NB4 (cell line): ENCODE measurements at regions not wholly inside any gene's neighbourhood (a gene's known extent, or its start where the extent isn't known, plus 50 kb on each side); places are given as distances from the start of the nearest gene placed in this dataset.

Source experiments
- POLR2A ChIP-seq: IDR thresholded peaks from 2 replicates; pipeline ENCODE4 v1.6.1; 2011; ENCODE audit warnings: mild to moderate bottlenecking; ENCODE audit not compliant: insufficient read length; ENCODE audit errors: extremely low read depth
- TF ChIP-seq, protein P1 (sequence below): IDR thresholded peaks from one replicate; pipeline ENCODE4 v1.5.1; 2012; ENCODE audit warnings: low read depth, low read length

DNA sequence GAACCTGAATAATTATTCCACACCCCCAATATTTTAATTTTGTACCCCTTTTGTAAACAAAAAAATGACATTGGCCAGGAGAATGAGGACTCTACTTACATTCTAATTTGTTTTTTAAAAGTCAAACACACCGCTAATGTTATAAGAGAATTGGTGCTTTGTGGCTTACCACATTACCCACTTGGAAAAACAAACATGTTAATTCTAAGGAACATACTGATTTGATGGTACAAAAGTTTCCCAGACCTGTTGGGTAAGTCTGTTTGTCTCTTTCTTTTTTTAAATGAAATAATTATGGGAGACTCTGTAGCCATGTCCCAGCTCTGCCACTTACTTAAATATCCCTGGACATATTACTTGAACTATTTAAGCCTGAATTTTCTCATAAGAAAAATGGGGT is 352.5 kb upstream of the C2CD4B start:
- TF ChIP-seq, protein P1, sequence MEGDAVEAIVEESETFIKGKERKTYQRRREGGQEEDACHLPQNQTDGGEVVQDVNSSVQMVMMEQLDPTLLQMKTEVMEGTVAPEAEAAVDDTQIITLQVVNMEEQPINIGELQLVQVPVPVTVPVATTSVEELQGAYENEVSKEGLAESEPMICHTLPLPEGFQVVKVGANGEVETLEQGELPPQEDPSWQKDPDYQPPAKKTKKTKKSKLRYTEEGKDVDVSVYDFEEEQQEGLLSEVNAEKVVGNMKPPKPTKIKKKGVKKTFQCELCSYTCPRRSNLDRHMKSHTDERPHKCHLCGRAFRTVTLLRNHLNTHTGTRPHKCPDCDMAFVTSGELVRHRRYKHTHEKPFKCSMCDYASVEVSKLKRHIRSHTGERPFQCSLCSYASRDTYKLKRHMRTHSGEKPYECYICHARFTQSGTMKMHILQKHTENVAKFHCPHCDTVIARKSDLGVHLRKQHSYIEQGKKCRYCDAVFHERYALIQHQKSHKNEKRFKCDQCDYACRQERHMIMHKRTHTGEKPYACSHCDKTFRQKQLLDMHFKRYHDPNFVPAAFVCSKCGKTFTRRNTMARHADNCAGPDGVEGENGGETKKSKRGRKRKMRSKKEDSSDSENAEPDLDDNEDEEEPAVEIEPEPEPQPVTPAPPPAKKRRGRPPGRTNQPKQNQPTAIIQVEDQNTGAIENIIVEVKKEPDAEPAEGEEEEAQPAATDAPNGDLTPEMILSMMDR: no peak
- TF ChIP-seq POLR2A: no peak
